Stomach (tissue), 4 donors: ENCODE measurements at regions not wholly inside any gene's neighbourhood (a gene's known extent, or its start where the extent isn't known, plus 50 kb on each side); places are given as distances from the start of the nearest gene placed in this dataset.

ENCODE experiments used
- CTCF ChIP-seq, 7 experiments: fragments of 450-650 bp in 4 of 7; fragments of 200-600 bp in 3 of 7; sonication (generic) in 3 of 7; IDR thresholded peaks; one replicate each; pipeline ENCODE4 v1.5.1; 2016 to 2019; ENCODE audit warnings: antibody characterized with exemption in 7 of 7, control low read depth in 2 of 7, mild to moderate bottlenecking in 1 of 7
- POLR2A ChIP-seq, 4 donors: fragments of 450-650 bp; IDR thresholded peaks; one replicate each; pipeline ENCODE4 v1.6.1; 2016; ENCODE audit warnings: antibody characterized with exemption in 4 of 4, control low read depth in 2 of 4, mild to moderate bottlenecking in 1 of 4, moderate library complexity in 1 of 4

- no peak for TF ChIP-seq POLR2A (IDR thresholded peaks at IDR 0.05)
- no peak for TF ChIP-seq CTCF (IDR thresholded peaks at IDR 0.05)
These were observed 244.0 kb downstream of the BCL11B start for GRCh38 chr14:99028041-99028440.
